NCI-H2029 (cell line): ENCODE measurements at regions not wholly inside any gene's neighbourhood (a gene's known extent, or its start where the extent isn't known, plus 50 kb on each side); places are given as distances from the start of the nearest gene placed in this dataset.

Source experiments
- DNase-seq: peaks from one replicate; lab custom pipeline; 2025; lab: John Stamatoyannopoulos, UW

GRCh38 chr5:119792161-119792799 is 162.9 kb downstream of the FAM170A start:
- DNase-seq = no peak

- no peak for DNase-seq
These were observed 166.4 kb downstream of the FAM170A start for GRCh38 chr5:119795768-119796167.

GRCh38 chr5:119801570-119801969 is 172.2 kb downstream of the FAM170A start:
- DNase-seq = no peak

- DNase-seq = no peak
These were observed 178.7 kb downstream of the FAM170A start for GRCh38 chr5:119808024-119808423.

GRCh38 chr5:119808474-119808873 is 179.1 kb downstream of the FAM170A start:
- DNase-seq = no peak

GRCh38 chr5:119810217-119810616 is 180.9 kb downstream of the FAM170A start:
- DNase-seq = no peak

GRCh38 chr5:119811458-119811857 is 182.1 kb downstream of the FAM170A start:
- no peak for DNase-seq

- no peak for DNase-seq
These were observed 185.3 kb downstream of the FAM170A start for GRCh38 chr5:119814655-119815054.

- no peak for DNase-seq
These were observed 186.7 kb downstream of the FAM170A start for GRCh38 chr5:119816055-119816454.

GRCh38 chr5:119820016-119820415 is 190.7 kb downstream of the FAM170A start:
- no peak for DNase-seq

- DNase-seq = no peak
These were observed 191.2 kb downstream of the FAM170A start for GRCh38 chr5:119820608-119821007.

GRCh38 chr5:119828541-119828940 is 199.2 kb downstream of the FAM170A start:
- no peak for DNase-seq

- no peak for DNase-seq
These were observed 200.0 kb downstream of the FAM170A start for GRCh38 chr5:119829341-119829740.

GRCh38 chr5:119833176-119833575 is 203.8 kb downstream of the FAM170A start:
- no peak for DNase-seq

GRCh38 chr5:119840175-119840574 is 210.8 kb downstream of the FAM170A start:
- DNase-seq = no peak

- DNase-seq = no peak
These were observed 222.8 kb downstream of the FAM170A start for GRCh38 chr5:119852140-119852539.

- no peak for DNase-seq
These were observed 231.1 kb downstream of the FAM170A start for GRCh38 chr5:119860463-119860862.

GRCh38 chr5:119862619-119863018 is 233.3 kb downstream of the FAM170A start:
- no peak for DNase-seq

- no peak for DNase-seq
These were observed 234.9 kb downstream of the FAM170A start for GRCh38 chr5:119864286-119864685.

GRCh38 chr5:119873611-119874010 is 244.3 kb downstream of the FAM170A start:
- DNase-seq = no peak

- no peak for DNase-seq
These were observed 247.2 kb downstream of the FAM170A start for GRCh38 chr5:119876522-119876921.

GRCh38 chr5:119878712-119879111 is 249.4 kb downstream of the FAM170A start:
- DNase-seq = no peak

GRCh38 chr5:119879446-119879845 is 250.1 kb downstream of the FAM170A start:
- no peak for DNase-seq

GRCh38 chr5:119895066-119895465 is 265.7 kb downstream of the FAM170A start:
- no peak for DNase-seq
